ENCODE measurements at regions not wholly inside any gene's neighbourhood (a gene's known extent, or its start where the extent isn't known, plus 50 kb on each side); places are given as distances from the start of the nearest gene placed in this dataset.

- Histone ChIP-seq H3K27me3 (ENCODE audit: control insufficient read depth in 4 of 4, insufficient read depth in 4 of 4, low read length in 3 of 4) (no peaks in the 10 kb centered on the region), H3K36me3 (ENCODE audit: control insufficient read depth in 4 of 4, insufficient read depth in 3 of 4, low read depth in 1 of 4, low read length in 3 of 4) (no peaks in the 10 kb centered on the region), H3K27ac (ENCODE audit: low read depth in 1 of 2, low read length in 2 of 2) (no peak overlapping the region), H3K9ac (ENCODE audit: low read depth in 1 of 2, low read length in 2 of 2) (no peak overlapping the region), H3K4me3 (ENCODE audit: low read depth in 1 of 3, low read length in 3 of 3) (no peak overlapping the region), H3K9me3 (ENCODE audit: control insufficient read depth in 4 of 4, low read length in 3 of 4) (no peaks in the 10 kb centered on the region), H3K4me1 (ENCODE audit: control insufficient read depth in 4 of 4, insufficient read depth in 4 of 4, low read length in 3 of 4) (no peaks in the 10 kb centered on the region)
- WGBS = 82% methylated on average over 3 of the region's 3 CpGs
- no peak for DNase-seq (ENCODE audit: low spot score)
- TF ChIP-seq FOXA1 (IDR thresholded peaks at IDR 0.05) = no peak
- no peak for TF ChIP-seq HNF4A (conservative IDR thresholded peaks at IDR 0.05)
- TF ChIP-seq TAF1 (conservative IDR thresholded peaks at IDR 0.05) = no peak
- no peak for TF ChIP-seq EGR1 (IDR thresholded peaks at IDR 0.05; ENCODE audit: low read depth in 2 of 2)
- TF ChIP-seq, protein P1, sequence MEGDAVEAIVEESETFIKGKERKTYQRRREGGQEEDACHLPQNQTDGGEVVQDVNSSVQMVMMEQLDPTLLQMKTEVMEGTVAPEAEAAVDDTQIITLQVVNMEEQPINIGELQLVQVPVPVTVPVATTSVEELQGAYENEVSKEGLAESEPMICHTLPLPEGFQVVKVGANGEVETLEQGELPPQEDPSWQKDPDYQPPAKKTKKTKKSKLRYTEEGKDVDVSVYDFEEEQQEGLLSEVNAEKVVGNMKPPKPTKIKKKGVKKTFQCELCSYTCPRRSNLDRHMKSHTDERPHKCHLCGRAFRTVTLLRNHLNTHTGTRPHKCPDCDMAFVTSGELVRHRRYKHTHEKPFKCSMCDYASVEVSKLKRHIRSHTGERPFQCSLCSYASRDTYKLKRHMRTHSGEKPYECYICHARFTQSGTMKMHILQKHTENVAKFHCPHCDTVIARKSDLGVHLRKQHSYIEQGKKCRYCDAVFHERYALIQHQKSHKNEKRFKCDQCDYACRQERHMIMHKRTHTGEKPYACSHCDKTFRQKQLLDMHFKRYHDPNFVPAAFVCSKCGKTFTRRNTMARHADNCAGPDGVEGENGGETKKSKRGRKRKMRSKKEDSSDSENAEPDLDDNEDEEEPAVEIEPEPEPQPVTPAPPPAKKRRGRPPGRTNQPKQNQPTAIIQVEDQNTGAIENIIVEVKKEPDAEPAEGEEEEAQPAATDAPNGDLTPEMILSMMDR (IDR thresholded peaks at IDR 0.05; ENCODE audit: low read depth, low read length, missing input control) = no peak
- no peak for TF ChIP-seq YY1 (IDR thresholded peaks at IDR 0.05)
- no peak for TF ChIP-seq ZBTB33 (IDR thresholded peaks at IDR 0.05)
- TF ChIP-seq HNF4G (IDR thresholded peaks at IDR 0.05) = no peak
- no peak for TF ChIP-seq FOXA2 (IDR thresholded peaks at IDR 0.05)
- TF ChIP-seq RXRA (IDR thresholded peaks at IDR 0.05) = no peak
- no peak for TF ChIP-seq NR2F2 (IDR thresholded peaks at IDR 0.05)
- TF ChIP-seq, protein P2, sequence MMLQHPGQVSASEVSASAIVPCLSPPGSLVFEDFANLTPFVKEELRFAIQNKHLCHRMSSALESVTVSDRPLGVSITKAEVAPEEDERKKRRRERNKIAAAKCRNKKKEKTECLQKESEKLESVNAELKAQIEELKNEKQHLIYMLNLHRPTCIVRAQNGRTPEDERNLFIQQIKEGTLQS (IDR thresholded peaks at IDR 0.05) = no peak
- no peak for TF ChIP-seq RAD21 (IDR thresholded peaks at IDR 0.05)
- no peak for TF ChIP-seq MAX (IDR thresholded peaks at IDR 0.05)
- no peak for TF ChIP-seq JUND (IDR thresholded peaks at IDR 0.05)
- no peak for TF ChIP-seq REST (IDR thresholded peaks at IDR 0.05)
These were observed 221.2 kb upstream of the LYZL1 start for GRCh38 chr10:29067628-29068027.

DNA sequence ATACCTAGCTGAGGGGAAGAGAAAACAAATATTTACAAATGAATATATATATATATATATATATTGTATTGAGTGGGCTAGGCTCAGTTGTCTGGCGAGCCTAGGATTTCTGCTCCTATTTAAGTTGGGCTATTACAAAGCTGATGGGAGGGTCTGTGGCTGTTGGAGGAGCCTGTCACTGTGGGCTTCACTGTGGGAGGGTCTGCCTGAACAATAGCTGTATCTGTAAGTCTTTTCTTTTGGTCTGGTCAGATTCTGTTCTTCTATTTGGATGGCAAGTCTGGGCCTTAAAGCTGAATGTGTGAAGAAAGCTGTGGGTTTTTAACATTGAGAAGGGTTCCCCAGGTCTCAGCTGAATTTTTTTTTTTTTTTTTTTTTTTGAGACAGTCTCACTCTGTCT, 220.6 kb upstream of the LYZL1 start:
- WGBS = 96% methylated on average over 1 of the region's 1 CpG
- no peaks in the 10 kb centered on the region for H3K9me3 ChIP-seq (ENCODE audit: control insufficient read depth in 4 of 4, low read length in 3 of 4)
- H3K36me3 ChIP-seq (ENCODE audit: control insufficient read depth in 4 of 4, insufficient read depth in 3 of 4, low read depth in 1 of 4, low read length in 3 of 4) = no peaks in the 10 kb centered on the region
- no peaks in the 10 kb centered on the region for H3K27me3 ChIP-seq (ENCODE audit: control insufficient read depth in 4 of 4, insufficient read depth in 4 of 4, low read length in 3 of 4)
- no peak overlapping the region for H3K27ac ChIP-seq (ENCODE audit: low read depth in 1 of 2, low read length in 2 of 2)
- DNase-seq (ENCODE audit: low spot score) = no peak
- no peaks in the 10 kb centered on the region for H3K4me1 ChIP-seq (ENCODE audit: control insufficient read depth in 4 of 4, insufficient read depth in 4 of 4, low read length in 3 of 4)
- no peak overlapping the region for H3K4me3 ChIP-seq (ENCODE audit: low read depth in 1 of 3, low read length in 3 of 3)
- no peak overlapping the region for H3K9ac ChIP-seq (ENCODE audit: low read depth in 1 of 2, low read length in 2 of 2)
- TF ChIP-seq MAX (IDR thresholded peaks at IDR 0.05) (no peak), JUND (IDR thresholded peaks at IDR 0.05) (no peak), ZBTB33 (IDR thresholded peaks at IDR 0.05) (no peak), EGR1 (IDR thresholded peaks at IDR 0.05; ENCODE audit: low read depth in 2 of 2) (no peak), SP1 (IDR thresholded peaks at IDR 0.05) (no peak), FOXA2 (IDR thresholded peaks at IDR 0.05) (no peak), HNF4A (conservative IDR thresholded peaks at IDR 0.05) (no peak), NR2F2 (IDR thresholded peaks at IDR 0.05) (no peak), RXRA (IDR thresholded peaks at IDR 0.05) (no peak), RAD21 (IDR thresholded peaks at IDR 0.05) (no peak), YY1 (IDR thresholded peaks at IDR 0.05) (no peak)
- TF ChIP-seq, protein P2 (IDR thresholded peaks at IDR 0.05) = no peak
- TF ChIP-seq, protein P1 (IDR thresholded peaks at IDR 0.05; ENCODE audit: low read depth, low read length, missing input control) = no peak
